ENCODE measurements at regions not wholly inside any gene's neighbourhood (a gene's known extent, or its start where the extent isn't known, plus 50 kb on each side); places are given as distances from the start of the nearest gene placed in this dataset.

DNA sequence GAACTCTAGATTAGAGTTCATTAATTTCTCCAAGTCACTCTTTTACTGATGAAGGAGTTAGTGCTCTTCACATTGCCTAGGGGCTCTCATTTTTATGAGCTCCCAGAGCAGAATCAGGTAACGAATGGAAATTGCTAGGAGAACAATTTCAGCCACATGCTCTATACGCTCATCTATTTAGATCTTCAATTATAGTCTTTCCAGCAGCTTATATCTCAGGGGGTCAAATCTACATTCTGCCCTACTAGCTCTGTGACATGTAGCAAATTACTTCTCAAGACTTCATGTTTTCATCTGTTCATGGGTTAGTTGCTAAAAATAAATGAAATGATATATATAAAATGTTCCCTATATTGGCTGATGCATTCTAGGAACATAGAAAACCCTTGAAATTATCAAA is 183.6 kb downstream of the PLPP3 start:
- TF ChIP-seq TAF1 (IDR thresholded peaks at IDR 0.05; ENCODE audit: borderline replicate concordance, low read depth, low read length), result no peak
- TF ChIP-seq POLR2A (IDR thresholded peaks at IDR 0.05; ENCODE audit: low read depth, low read length), result no peak
- no peak for TF ChIP-seq POLR2AphosphoS5 (IDR thresholded peaks at IDR 0.05; ENCODE audit: low read depth, low read length)
